ENCODE measurements at regions not wholly inside any gene's neighbourhood (a gene's known extent, or its start where the extent isn't known, plus 50 kb on each side); places are given as distances from the start of the nearest gene placed in this dataset.

GRCh38 chr4:116811730-116812129 lies 273.6 kb downstream of the TRAM1L1 start:
- Histone ChIP-seq H3K27ac (ENCODE audit: extremely low read length, insufficient read depth, low read length) (no peak overlapping the region), H2AFZ (ENCODE audit: low read length) (no peak overlapping the region), H3K36me3 (replicated peaks in 1 of 2; ENCODE audit: control insufficient read depth in 1 of 2, insufficient read depth in 2 of 2, low read length in 2 of 2) (no peaks in the 10 kb centered on the region), H3K4me3 (replicated peaks in 1 of 3; ENCODE audit: insufficient read depth in 1 of 3, low read depth in 2 of 3, low read length in 3 of 3) (no peak overlapping the region), H3K4me1 (ENCODE audit: insufficient read depth, low read length) (no peaks in the 10 kb centered on the region), H3K4me2 (ENCODE audit: low read depth, low read length) (no peak overlapping the region), H3K9me3 (ENCODE audit: low read length) (no peaks in the 10 kb centered on the region), H3K9ac (ENCODE audit: insufficient read depth, low read depth, low read length) (no peak overlapping the region), H3K27me3 (ENCODE audit: control insufficient read depth in 1 of 2, insufficient read depth in 2 of 2, low read length in 2 of 2) (no peaks in the 10 kb centered on the region), H4K20me1 (ENCODE audit: insufficient read depth, low read length) (no peaks in the 10 kb centered on the region), H3K79me2 (ENCODE audit: insufficient read depth, low read length) (no peaks in the 10 kb centered on the region)
- BruUV-seq (replicated peaks), result no TSS peak
- intact Hi-C loops (cut with micrococcal nuclease; ENCODE audit: unreplicated experiment) (no loop called here), in situ Hi-C loops (cut with HindIII; ENCODE audit: extremely low pct_ligation_motif_present, low pct_unique_long_range_greater_than_20kb) (no loop called here)
- DNase-seq (ENCODE audit: low spot score) (no peak), FAIRE-seq (no peak), ATAC-seq (no peak)
- POLR2A ChIA-PET, result no interaction called here
- CTCF ChIA-PET (ENCODE audit: low intra/inter-chr PET ratio, low total read pairs), result no interaction called here
- WGBS (ENCODE audit: low lambda C conversion rate), result 6% methylated on average over 2 of the region's 2 CpGs
- TF ChIP-seq ZNF260 (CRISPR knock-in tag; IDR thresholded peaks at IDR 0.05; ENCODE audit: borderline replicate concordance, low read depth) (no peak), TIGD3 (CRISPR knock-in tag; IDR thresholded peaks at IDR 0.05; ENCODE audit: borderline replicate concordance) (no peak), MTF2 (CRISPR knock-in tag; IDR thresholded peaks at IDR 0.05; ENCODE audit: borderline replicate concordance) (no peak), PHB2 (IDR thresholded peaks at IDR 0.05; ENCODE audit: partially characterized antibody) (no peak), POLR2AphosphoS2 (IDR thresholded peaks at IDR 0.05; ENCODE audit: low read depth, low read length) (no peak), MAFK (conservative IDR thresholded peaks at IDR 0.05 in 1 of 2, IDR thresholded peaks at IDR 0.05 in 1 of 2; ENCODE audit: low read length in 2 of 2) (peak in 1 of 2 experiments; percentile 66; a peak in 3 of 4 replicates), RNF219 (CRISPR knock-in tag; IDR thresholded peaks at IDR 0.05) (no peak), ZSCAN31 (CRISPR knock-in tag; IDR thresholded peaks at IDR 0.05; ENCODE audit: low read depth) (no peak), TAF15 (IDR thresholded peaks at IDR 0.05; ENCODE audit: low read depth, low read length, poor library complexity, severe bottlenecking) (no peak), ZSCAN21 (CRISPR knock-in tag; IDR thresholded peaks at IDR 0.05; ENCODE audit: borderline replicate concordance) (no peak), FOXP4 (CRISPR knock-in tag; IDR thresholded peaks at IDR 0.05) (no peak), EED (CRISPR knock-in tag; IDR thresholded peaks at IDR 0.05) (no peak), ZNF574 (CRISPR knock-in tag; IDR thresholded peaks at IDR 0.05) (no peak), SMAD3 (CRISPR knock-in tag; IDR thresholded peaks at IDR 0.05) (no peak), MAFF (IDR thresholded peaks at IDR 0.05; ENCODE audit: low read depth, low read length) (peak; percentile 29; the same call in 1 of the 2 replicates)

All from HepG2 (cell line).